Esophagus muscularis mucosa (tissue), 4 donors: ENCODE measurements at regions not wholly inside any gene's neighbourhood (a gene's known extent, or its start where the extent isn't known, plus 50 kb on each side); places are given as distances from the start of the nearest gene placed in this dataset.

Source experiments
- CTCF ChIP-seq, 3 experiments: fragments of 200-600 bp in 2 of 3; fragments of 450-650 bp in 1 of 3; sonication (generic) in 2 of 3; IDR thresholded peaks; one replicate each; pipeline ENCODE4 v1.5.1; 2017 to 2019; ENCODE audit warnings: antibody characterized with exemption in 3 of 3, mild to moderate bottlenecking in 2 of 3, moderate library complexity in 1 of 3
- EP300 ChIP-seq: sonication (generic); formaldehyde crosslinking; IDR thresholded peaks from one replicate; pipeline ENCODE4 v1.6.1; 2017; ENCODE audit warnings: antibody characterized with exemption
- POLR2A ChIP-seq: fragments of 450-650 bp; IDR thresholded peaks from one replicate; pipeline ENCODE4 v1.6.1; 2017; ENCODE audit warnings: antibody characterized with exemption, moderate library complexity, mild to moderate bottlenecking, low read depth
- POLR2AphosphoS5 ChIP-seq, 2 donors: sonication (generic); formaldehyde crosslinking; IDR thresholded peaks; one replicate each; pipeline ENCODE4 v1.6.1; 2017; ENCODE audit warnings: antibody characterized with exemption in 2 of 2

- TF ChIP-seq CTCF (IDR thresholded peaks at IDR 0.05) (no peak), EP300 (no peak), POLR2AphosphoS5 (IDR thresholded peaks at IDR 0.05) (no peak), POLR2A (no peak)
Observed at GRCh38 chr6:144885817-144886216, 600.7 kb downstream of the UTRN start.
